ENCODE measurements at regions not wholly inside any gene's neighbourhood (a gene's known extent, or its start where the extent isn't known, plus 50 kb on each side); places are given as distances from the start of the nearest gene placed in this dataset.

GRCh38 chr6:14606353-14606752, 488.8 kb downstream of the CD83 start:
- Mint-ChIP-seq H3K36me3 (0 out of 2 replicates have a peak, but pooled peaks cover 2% of the 10 kb centered on the region), H3K9me3 (peaks cover 5% of the 10 kb centered on the region), H3K27me3 (ENCODE audit: low read depth) (no peaks in the 10 kb centered on the region; the same call in 1 of the 2 replicates), H3K4me3 (no peak overlapping the region), H3K4me1 (peaks cover 27% of the 10 kb centered on the region), H3K27ac (no peak overlapping the region)
- ChIA-PET POLR2A (interaction anchor here (0.5 kb wide), 1 partner anchor 133 kb away, joined by 3 read pairs; no protein-coding TSS in a partner anchor), CTCF (no interaction called here)
- ATAC-seq (peak; percentile 62), DNase-seq (ENCODE audit: low spot score) (no peak)
- TF ChIP-seq ZNF512 (CRISPR knock-in tag; IDR thresholded peaks at IDR 0.05; ENCODE audit: borderline replicate concordance) (no peak), ELF4 (CRISPR knock-in tag; IDR thresholded peaks at IDR 0.05; ENCODE audit: low read depth) (no peak), PRDM15 (CRISPR knock-in tag; IDR thresholded peaks at IDR 0.05) (no peak), ATF3 (CRISPR knock-in tag; conservative IDR thresholded peaks at IDR 0.05) (no peak), USF1 (CRISPR knock-in tag; IDR thresholded peaks at IDR 0.05) (no peak), FOXK1 (CRISPR knock-in tag; IDR thresholded peaks at IDR 0.05) (no peak), TEAD4 (CRISPR knock-in tag; IDR thresholded peaks at IDR 0.05) (no peak)

GRCh38 chr6:14610141-14610540, 492.6 kb downstream of the CD83 start:
- POLR2A ChIA-PET = no interaction called here
- peaks cover 3% of the 10 kb centered on the region; the same call in 1 of the 2 replicates for H3K36me3 Mint-ChIP-seq
- H3K27me3 Mint-ChIP-seq (ENCODE audit: low read depth) = no peaks in the 10 kb centered on the region
- TF ChIP-seq FOXP4 (CRISPR knock-in tag; IDR thresholded peaks at IDR 0.05) = no peak
- no peak for TF ChIP-seq OVOL2 (CRISPR knock-in tag; IDR thresholded peaks at IDR 0.05; ENCODE audit: borderline replicate concordance)
- TF ChIP-seq NR3C1 (CRISPR knock-in tag; conservative IDR thresholded peaks at IDR 0.05; ENCODE audit: low read depth) = no peak
- peaks cover 28% of the 10 kb centered on the region for H3K4me1 Mint-ChIP-seq
- CTCF ChIA-PET = interaction anchor here (1.1 kb wide), 1 partner anchor 13 kb away, joined by 3 read pairs; no protein-coding TSS in a partner anchor
- no peak overlapping the region for H3K27ac Mint-ChIP-seq
- peaks cover 10% of the 10 kb centered on the region for H3K9me3 Mint-ChIP-seq
- no peak for DNase-seq (ENCODE audit: low spot score)
- H3K4me3 Mint-ChIP-seq = no peak overlapping the region
- no peak for ATAC-seq

- Mint-ChIP-seq H3K9me3 (peaks cover 29% of the 10 kb centered on the region), H3K27me3 (ENCODE audit: low read depth) (no peaks in the 10 kb centered on the region), H3K27ac (no peak overlapping the region), H3K36me3 (peaks cover 22% of the 10 kb centered on the region), H3K4me1 (peaks cover 14% of the 10 kb centered on the region), H3K4me3 (no peak overlapping the region)
- ChIA-PET CTCF (no interaction called here), POLR2A (interaction anchor here (0.6 to 0.7 kb wide), 3 partner anchors 10 to 952 kb away, joined by 3 to 4 read pairs (median 3); no protein-coding TSS in a partner anchor)
- TF ChIP-seq RORB (CRISPR knock-in tag; IDR thresholded peaks at IDR 0.05) (no peak), ZNF219 (CRISPR knock-in tag; IDR thresholded peaks at IDR 0.05; ENCODE audit: borderline replicate concordance) (no peak), TEAD1 (CRISPR knock-in tag; IDR thresholded peaks at IDR 0.05) (no peak), ZBTB21 (CRISPR knock-in tag; IDR thresholded peaks at IDR 0.05; ENCODE audit: borderline replicate concordance) (no peak), ZNF281 (CRISPR knock-in tag; IDR thresholded peaks at IDR 0.05) (no peak), ETV6 (CRISPR knock-in tag; IDR thresholded peaks at IDR 0.05) (no peak), NR1H2 (CRISPR knock-in tag; IDR thresholded peaks at IDR 0.05) (no peak), JUN (CRISPR knock-in tag; IDR thresholded peaks at IDR 0.05) (no peak)
- ATAC-seq (no peak), DNase-seq (ENCODE audit: low spot score) (no peak)
These were observed 494.7 kb downstream of the CD83 start for GRCh38 chr6:14612016-14612980.
